Body of pancreas (tissue), 4 donors: ENCODE measurements at regions not wholly inside any gene's neighbourhood (a gene's known extent, or its start where the extent isn't known, plus 50 kb on each side); places are given as distances from the start of the nearest gene placed in this dataset.

Experiments used
- ATAC-seq: fragments of 150-250 bp; one replicate; pipeline ENCODE4 v1.9.1; 2016
- DNase-seq, 4 donors: peaks; one replicate each; pipeline ENCODE4 v3.0.0-alpha.2; 2019
- H3K27ac ChIP-seq, 4 donors: fragments of 200-600 bp; sonication (generic); 1 replicate in 3 of 4; 2 replicates in 1 of 4; pipeline versions ENCODE4 v1.5.1 to v1.6.1; 2016 to 2019; ENCODE audit warnings: mild to moderate bottlenecking in 1 of 4, mixed read lengths in 1 of 4, moderate library complexity in 1 of 4
- H3K27me3 ChIP-seq, 2 donors: fragments of 200-600 bp; sonication (generic); one replicate each; pipeline ENCODE4 v1.6.0; 2016; ENCODE audit warnings: mild to moderate bottlenecking in 1 of 2
- H3K36me3 ChIP-seq, 2 donors: fragments of 200-600 bp; sonication (generic); replicated peaks in 1 of 2; 2 replicates each; pipeline ENCODE4 v1.5.1; 2016; ENCODE audit warnings: low read depth in 2 of 2; ENCODE audit not compliant: insufficient read depth in 1 of 2
- H3K4me1 ChIP-seq: fragments of 200-600 bp; sonication (generic); one replicate; pipeline ENCODE4 v1.6.0; 2016
- H3K4me3 ChIP-seq, 2 donors: fragments of 200-600 bp; sonication (generic); 1 replicate in 1 of 2; 2 replicates in 1 of 2; pipeline ENCODE4 v1.5.1; 2016 to 2019
- H3K9me3 ChIP-seq, 3 donors: fragments of 200-600 bp; sonication (generic); 1 replicate in 2 of 3; 2 replicates in 1 of 3; pipeline ENCODE4 v1.5.1; 2016
- POLR2A ChIP-seq, 3 donors: fragments of 450-650 bp; IDR thresholded peaks; one replicate each; pipeline ENCODE4 v1.6.1; 2016; ENCODE audit warnings: antibody characterized with exemption in 3 of 3, mild to moderate bottlenecking in 2 of 3
- WGBS, 2 donors: methylation state at CpG; one replicate each; pipeline ENCODE4 v1.1.5; 2017; 5-methylcytosine and 5-hydroxymethylcytosine counted together
- intact Hi-C: fragments of 100-400 bp; cut with DNase I; formaldehyde crosslinking; loops from one replicate; pipeline ENCODE4 v1.15.1; 2023
- TF ChIP-seq, protein P1 (sequence below), 7 experiments: fragments of 450-650 bp in 4 of 7; fragments of 200-600 bp in 3 of 7; sonication (generic) in 3 of 7; IDR thresholded peaks; one replicate each; pipeline ENCODE4 v1.5.1; 2016 to 2019; ENCODE audit warnings: antibody characterized with exemption in 7 of 7

DNA sequence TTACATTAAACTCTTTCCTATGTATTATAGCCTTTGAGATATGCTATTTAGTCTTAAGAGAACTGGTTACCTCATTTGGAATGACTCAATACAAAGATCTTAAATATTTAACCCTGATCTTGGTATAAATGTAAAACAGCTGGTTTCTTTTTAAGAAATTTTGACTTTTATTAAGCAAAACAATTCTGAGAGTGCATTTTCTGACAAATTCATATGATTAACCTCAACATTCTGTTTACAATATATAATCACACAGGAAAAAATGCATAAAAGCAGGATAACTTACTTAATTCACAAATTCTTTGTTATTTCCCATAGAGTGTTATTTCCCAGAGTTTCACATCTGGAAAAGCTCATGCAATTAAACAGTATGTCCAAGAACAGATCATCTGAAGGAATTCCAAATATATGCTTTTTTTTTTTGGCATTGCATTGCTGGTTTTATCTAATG, 400.4 kb upstream of the THBS1 start:
- H3K4me1 ChIP-seq = peaks cover 26% of the 10 kb centered on the region
- intact Hi-C loops = no loop called here
- H3K36me3 ChIP-seq = no peaks in the 10 kb centered on the region
- H3K9me3 ChIP-seq = no peaks in the 10 kb centered on the region
- H3K27me3 ChIP-seq = no peaks in the 10 kb centered on the region
- no peak overlapping the region for H3K4me3 ChIP-seq
- ATAC-seq (no peak), DNase-seq (no peak)
- H3K27ac ChIP-seq = no peak overlapping the region
- no peak for TF ChIP-seq POLR2A (IDR thresholded peaks at IDR 0.05)
- TF ChIP-seq, protein P1, sequence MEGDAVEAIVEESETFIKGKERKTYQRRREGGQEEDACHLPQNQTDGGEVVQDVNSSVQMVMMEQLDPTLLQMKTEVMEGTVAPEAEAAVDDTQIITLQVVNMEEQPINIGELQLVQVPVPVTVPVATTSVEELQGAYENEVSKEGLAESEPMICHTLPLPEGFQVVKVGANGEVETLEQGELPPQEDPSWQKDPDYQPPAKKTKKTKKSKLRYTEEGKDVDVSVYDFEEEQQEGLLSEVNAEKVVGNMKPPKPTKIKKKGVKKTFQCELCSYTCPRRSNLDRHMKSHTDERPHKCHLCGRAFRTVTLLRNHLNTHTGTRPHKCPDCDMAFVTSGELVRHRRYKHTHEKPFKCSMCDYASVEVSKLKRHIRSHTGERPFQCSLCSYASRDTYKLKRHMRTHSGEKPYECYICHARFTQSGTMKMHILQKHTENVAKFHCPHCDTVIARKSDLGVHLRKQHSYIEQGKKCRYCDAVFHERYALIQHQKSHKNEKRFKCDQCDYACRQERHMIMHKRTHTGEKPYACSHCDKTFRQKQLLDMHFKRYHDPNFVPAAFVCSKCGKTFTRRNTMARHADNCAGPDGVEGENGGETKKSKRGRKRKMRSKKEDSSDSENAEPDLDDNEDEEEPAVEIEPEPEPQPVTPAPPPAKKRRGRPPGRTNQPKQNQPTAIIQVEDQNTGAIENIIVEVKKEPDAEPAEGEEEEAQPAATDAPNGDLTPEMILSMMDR (IDR thresholded peaks at IDR 0.05) = no peak

- no peaks in the 10 kb centered on the region for H3K36me3 ChIP-seq
- no peak for DNase-seq
- intact Hi-C loops = no loop called here
- H3K9me3 ChIP-seq = no peaks in the 10 kb centered on the region
- no peak for ATAC-seq
- H3K27me3 ChIP-seq = no peaks in the 10 kb centered on the region
- H3K27ac ChIP-seq = no peak overlapping the region
- H3K4me1 ChIP-seq = peaks cover 26% of the 10 kb centered on the region
- no peak overlapping the region for H3K4me3 ChIP-seq
- WGBS, 2 donors = 20 to 76% methylated on average over 1 of the region's 1 CpG
- no peak for TF ChIP-seq POLR2A (IDR thresholded peaks at IDR 0.05)
- TF ChIP-seq, protein P1 (IDR thresholded peaks at IDR 0.05) = no peak
These were observed 399.7 kb upstream of the THBS1 start for GRCh38 chr15:39181056-39181747.

- H3K4me3 ChIP-seq = no peak overlapping the region
- 42 to 48% methylated on average over 2 of the region's 2 CpGs for WGBS, 2 donors
- no peak overlapping the region for H3K27ac ChIP-seq
- H3K36me3 ChIP-seq = no peaks in the 10 kb centered on the region
- DNase-seq = no peak
- H3K27me3 ChIP-seq = no peaks in the 10 kb centered on the region
- no peaks in the 10 kb centered on the region for H3K9me3 ChIP-seq
- TF ChIP-seq, protein P1 (IDR thresholded peaks at IDR 0.05) = no peak
- no peak for TF ChIP-seq POLR2A (IDR thresholded peaks at IDR 0.05)
- peaks cover 26% of the 10 kb centered on the region for H3K4me1 ChIP-seq
- ATAC-seq = no peak
- intact Hi-C loops = no loop called here
These were observed 398.9 kb upstream of the THBS1 start for GRCh38 chr15:39181940-39182339.

GRCh38 chr15:39183164-39183881, 397.6 kb upstream of the THBS1 start:
- H3K27ac ChIP-seq = no peak overlapping the region
- peaks cover 26% of the 10 kb centered on the region for H3K4me1 ChIP-seq
- no peak for ATAC-seq
- no peak for DNase-seq
- intact Hi-C loops = no loop called here
- H3K36me3 ChIP-seq = no peaks in the 10 kb centered on the region
- no peak overlapping the region for H3K4me3 ChIP-seq
- no peaks in the 10 kb centered on the region for H3K27me3 ChIP-seq
- WGBS, 2 donors = 92 to 93% methylated on average over 1 of the region's 1 CpG
- TF ChIP-seq, protein P1 (IDR thresholded peaks at IDR 0.05) = no peak
- no peak for TF ChIP-seq POLR2A (IDR thresholded peaks at IDR 0.05)
- H3K9me3 ChIP-seq = no peaks in the 10 kb centered on the region
